GM04504 (cell line): ENCODE measurements at regions not wholly inside any gene's neighbourhood (a gene's known extent, or its start where the extent isn't known, plus 50 kb on each side); places are given as distances from the start of the nearest gene placed in this dataset.
A peak's percentile ranks its signal among the peaks of the same experiment; 100 is the strongest.

Experiments
- DNase-seq: peaks from one replicate; pipeline ENCODE4 v3.0.0-alpha.2; 2012; ENCODE audit warnings: low read depth

GRCh38 chr2:196442211-196442610 is 197.3 kb upstream of the CCDC150 start:
- DNase-seq = peak; percentile 3

GRCh38 chr2:196444442-196444841 is 195.1 kb upstream of the CCDC150 start:
- no peak for DNase-seq

GRCh38 chr2:196445991-196446390 is 193.5 kb upstream of the CCDC150 start:
- DNase-seq = no peak

GRCh38 chr2:196448407-196449079 is 191.0 kb upstream of the CCDC150 start:
- DNase-seq = no peak

GRCh38 chr2:196449083-196449482 is 190.4 kb upstream of the CCDC150 start:
- no peak for DNase-seq

GRCh38 chr2:196452758-196453157 is 186.8 kb upstream of the CCDC150 start:
- DNase-seq = no peak

- DNase-seq = peak; percentile 16
These were observed 185.9 kb upstream of the CCDC150 start for GRCh38 chr2:196453613-196454047.

- DNase-seq = no peak
These were observed 185.0 kb upstream of the CCDC150 start for GRCh38 chr2:196454492-196454891.

- DNase-seq = no peak
These were observed 180.0 kb upstream of the CCDC150 start for GRCh38 chr2:196459539-196459938.

GRCh38 chr2:196463706-196464105 is 175.8 kb upstream of the CCDC150 start:
- DNase-seq = no peak

GRCh38 chr2:196464311-196464710 is 175.2 kb upstream of the CCDC150 start:
- no peak for DNase-seq

GRCh38 chr2:196466581-196466980 is 172.9 kb upstream of the CCDC150 start:
- no peak for DNase-seq

GRCh38 chr2:196468394-196468793 is 171.1 kb upstream of the CCDC150 start:
- DNase-seq = no peak

- DNase-seq = no peak
These were observed 165.9 kb upstream of the CCDC150 start for GRCh38 chr2:196473617-196474016.

- DNase-seq = no peak
These were observed 163.9 kb upstream of the CCDC150 start for GRCh38 chr2:196475611-196476010.

- DNase-seq = no peak
These were observed 160.9 kb upstream of the CCDC150 start for GRCh38 chr2:196478588-196478987.

GRCh38 chr2:196479350-196479749 is 160.2 kb upstream of the CCDC150 start:
- DNase-seq = peak; percentile 83

GRCh38 chr2:196480653-196481323 is 158.7 kb upstream of the CCDC150 start:
- DNase-seq = peak; percentile 7

GRCh38 chr2:196481324-196481697 is 158.2 kb upstream of the CCDC150 start:
- DNase-seq = peak; percentile 84

- peak; percentile 31 for DNase-seq
These were observed 157.1 kb upstream of the CCDC150 start for GRCh38 chr2:196482119-196483065.

GRCh38 chr2:196486146-196486545 is 153.4 kb upstream of the CCDC150 start:
- no peak for DNase-seq

- DNase-seq = peak; percentile 35
These were observed 152.1 kb upstream of the CCDC150 start for GRCh38 chr2:196487417-196487816.

GRCh38 chr2:196489371-196489770 is 150.1 kb upstream of the CCDC150 start:
- DNase-seq = no peak
